Heart left ventricle (tissue), 16 donors: ENCODE measurements at regions not wholly inside any gene's neighbourhood (a gene's known extent, or its start where the extent isn't known, plus 50 kb on each side); places are given as distances from the start of the nearest gene placed in this dataset.

Experiments
- ATAC-seq, 4 donors: fragments of 200-7000 bp; cut with Tn5 transposase; one replicate each; pipeline ENCODE4 v1.9.1; 2020 to 2022; ENCODE audit warnings: moderate library complexity in 4 of 4, mild to moderate bottlenecking in 3 of 4, moderate number of reproducible peaks in 1 of 4
- DNase-seq, 5 donors: peaks; one replicate each; pipeline ENCODE4 v3.0.0-alpha.2; 2020
- H3K27ac ChIP-seq, 12 donors: fragments of 200-600 bp; sonication (generic) in 4 of 12; one replicate each; pipeline versions ENCODE4 v1.5.0 to v1.8.0; 2016 to 2022; ENCODE audit warnings: mild to moderate bottlenecking in 2 of 12
- H3K27me3 ChIP-seq, 9 donors: fragments of 200-600 bp; sonication (generic) in 2 of 9; one replicate each; pipeline versions ENCODE4 v1.5.1 to v1.8.0; 2016 to 2022; ENCODE audit warnings: mild to moderate bottlenecking in 3 of 9
- H3K36me3 ChIP-seq, 9 donors: fragments of 200-600 bp; sonication (generic) in 2 of 9; one replicate each; pipeline versions ENCODE4 v1.5.0 to v1.8.0; 2018 to 2022; ENCODE audit warnings: mild to moderate bottlenecking in 2 of 9
- H3K4me1 ChIP-seq, 12 donors: fragments of 200-600 bp; sonication (generic) in 4 of 12; one replicate each; pipeline versions ENCODE4 v1.5.0 to v1.8.0; 2016 to 2022; ENCODE audit warnings: mild to moderate bottlenecking in 3 of 12
- H3K4me3 ChIP-seq, 12 donors: fragments of 200-600 bp; sonication (generic) in 4 of 12; one replicate each; pipeline versions ENCODE4 v1.5.0 to v1.8.0; 2017 to 2022; ENCODE audit warnings: mild to moderate bottlenecking in 9 of 12, moderate library complexity in 4 of 12
- H3K9me3 ChIP-seq, 12 donors: fragments of 200-600 bp; sonication (generic) in 4 of 12; one replicate each; pipeline versions ENCODE4 v1.5.0 to v1.8.0; 2016 to 2022; ENCODE audit warnings: mild to moderate bottlenecking in 1 of 12
- POLR2A ChIP-seq, 2 donors: fragments of 450-650 bp; IDR thresholded peaks; one replicate each; pipeline ENCODE4 v1.6.1; 2017; ENCODE audit warnings: antibody characterized with exemption in 2 of 2, mild to moderate bottlenecking in 2 of 2, moderate library complexity in 2 of 2
- WGBS, 4 donors: extraction: QIAGEN DNeasy Blood & Tissue Kit in 2 of 4; methylation state at CpG; one replicate each; pipeline versions ENCODE4 v1.1.5 to v1.1.7; 2013 to 2018; 5-methylcytosine and 5-hydroxymethylcytosine counted together
- intact Hi-C, 10 donors: fragments of 100-400 bp; cut with DNase I; formaldehyde crosslinking; loops; one replicate each; pipeline versions ENCODE4 v1.11.1 to v1.14.2; 2022
- TF ChIP-seq, protein P1 (sequence below), 12 donors: fragments of 200-600 bp; sonication (generic) in 4 of 12; IDR thresholded peaks; one replicate each; pipeline versions ENCODE4 v1.5.0 to v1.8.0; 2018 to 2022; ENCODE audit warnings: antibody characterized with exemption in 12 of 12, mild to moderate bottlenecking in 5 of 12
- donor health status: ischemic (EF 13 %, LVEDD 7.1; RV severe dilation, severe dysfunction).
- donor health status: healthy with polysubstance abuse.
- donor health status: DM: no; HTN: yes; CAD: no.
- donor health status: DM: no; HTN: no; CAD: no.
- donor health status: ischemic (EF 25% LVEDD 6.9; RV normal size, moderate dysfunction).
- donor health status: ischemic (EF 25% LVEDD 5.7; RV mildly dilated, moderate dysfunction).
- donor health status: healthy.
- donor health status: DM: yes; HTN: yes; CAD: no.
- donor health status: ischemic (EF 35%, LVEDD 5.7; RV mildly dilated, moderate dysfunction).
- donor health status: nonischemic (EF 11% LVEDD 7.7; RV severe dilation, severe dysfunction).
- donor health status: DM: yes; HTN: yes; CAD: no.
- donor health status: PGD.
- donor health status: ischemic (EF 29% LVEDD 5.4; RV normal size, mild dysfunction).
- donor health status: nonischemic (EF 23%, LVEDD 6.1; RV moderate dilation, normal function).

DNA sequence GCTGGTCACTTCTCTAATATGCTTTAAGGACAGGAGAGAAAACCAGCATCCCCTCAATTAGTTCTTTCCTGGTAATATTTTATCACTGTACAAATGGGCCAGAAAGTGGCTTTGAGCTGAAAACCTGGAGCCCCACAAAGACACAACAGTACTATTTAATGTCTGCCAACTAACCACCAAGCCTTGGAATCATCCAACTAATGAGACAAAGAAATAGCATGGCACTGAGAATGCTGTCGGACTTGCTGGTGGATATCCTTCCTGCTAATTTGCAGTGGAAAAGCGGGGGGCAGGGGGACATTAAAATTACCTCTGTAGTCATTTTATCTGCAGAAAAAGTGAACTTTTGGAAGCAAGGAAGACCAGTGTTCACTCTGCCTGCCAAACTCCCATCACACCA, 288.5 kb downstream of the KBTBD8 start:
- no peaks in the 10 kb centered on the region for H3K4me1 ChIP-seq

DNA sequence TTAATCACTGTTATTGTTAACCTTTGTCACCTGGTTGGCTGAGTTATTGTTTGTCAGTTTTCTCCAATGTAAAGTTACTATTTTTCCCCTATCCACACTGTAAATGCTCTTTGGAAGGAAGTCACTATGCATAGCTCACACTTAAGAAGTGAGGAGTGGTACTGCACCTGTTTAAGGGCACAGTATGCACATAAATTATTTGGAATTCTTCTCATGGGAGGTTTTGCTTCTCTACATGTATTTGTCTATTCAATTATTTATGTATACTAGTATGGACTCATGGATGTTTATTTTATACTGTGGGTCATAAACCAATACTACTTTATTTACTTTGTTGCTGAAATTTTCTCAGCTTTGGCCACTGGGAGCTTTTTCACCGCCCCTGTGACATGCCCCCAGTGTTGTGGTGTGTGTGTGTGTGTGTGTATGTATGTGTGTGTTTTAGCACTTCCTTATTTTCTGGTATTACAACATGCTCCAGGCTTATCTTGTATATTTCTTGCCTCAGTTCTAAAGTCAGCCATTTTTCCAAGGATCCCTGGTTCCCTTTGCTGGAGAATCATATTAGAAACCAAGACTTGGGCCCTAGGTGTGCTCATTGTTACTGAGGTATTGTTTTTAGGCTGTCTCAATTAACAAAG, 290.5 kb downstream of the KBTBD8 start:
- no peak overlapping the region for H3K4me3 ChIP-seq
- H3K27me3 ChIP-seq, result no peaks in the 10 kb centered on the region
- no peaks in the 10 kb centered on the region for H3K36me3 ChIP-seq
- TF ChIP-seq POLR2A (IDR thresholded peaks at IDR 0.05), result no peak
- TF ChIP-seq, protein P1, sequence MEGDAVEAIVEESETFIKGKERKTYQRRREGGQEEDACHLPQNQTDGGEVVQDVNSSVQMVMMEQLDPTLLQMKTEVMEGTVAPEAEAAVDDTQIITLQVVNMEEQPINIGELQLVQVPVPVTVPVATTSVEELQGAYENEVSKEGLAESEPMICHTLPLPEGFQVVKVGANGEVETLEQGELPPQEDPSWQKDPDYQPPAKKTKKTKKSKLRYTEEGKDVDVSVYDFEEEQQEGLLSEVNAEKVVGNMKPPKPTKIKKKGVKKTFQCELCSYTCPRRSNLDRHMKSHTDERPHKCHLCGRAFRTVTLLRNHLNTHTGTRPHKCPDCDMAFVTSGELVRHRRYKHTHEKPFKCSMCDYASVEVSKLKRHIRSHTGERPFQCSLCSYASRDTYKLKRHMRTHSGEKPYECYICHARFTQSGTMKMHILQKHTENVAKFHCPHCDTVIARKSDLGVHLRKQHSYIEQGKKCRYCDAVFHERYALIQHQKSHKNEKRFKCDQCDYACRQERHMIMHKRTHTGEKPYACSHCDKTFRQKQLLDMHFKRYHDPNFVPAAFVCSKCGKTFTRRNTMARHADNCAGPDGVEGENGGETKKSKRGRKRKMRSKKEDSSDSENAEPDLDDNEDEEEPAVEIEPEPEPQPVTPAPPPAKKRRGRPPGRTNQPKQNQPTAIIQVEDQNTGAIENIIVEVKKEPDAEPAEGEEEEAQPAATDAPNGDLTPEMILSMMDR (IDR thresholded peaks at IDR 0.05), result no peak
- intact Hi-C loops, result no loop called here
- no peak for DNase-seq
- WGBS, 4 donors, result 53 to 74% (median 72%) methylated on average over 1 of the region's 1 CpG
- no peak for ATAC-seq
- H3K27ac ChIP-seq, result no peak overlapping the region
- H3K9me3 ChIP-seq, result no peaks in the 10 kb centered on the region
- no peaks in the 10 kb centered on the region for H3K4me1 ChIP-seq

More for the DNA sequence above, 288.5 kb downstream of the KBTBD8 start:
- Histone ChIP-seq H3K36me3 (no peaks in the 10 kb centered on the region), H3K9me3 (no peaks in the 10 kb centered on the region), H3K4me3 (no peak overlapping the region), H3K27me3 (no peaks in the 10 kb centered on the region), H3K27ac (no peak overlapping the region)
- DNase-seq, result no peak
- 77 to 88% (median 79%) methylated on average over 2 of the region's 2 CpGs for WGBS, 4 donors
- intact Hi-C loops, result no loop called here
- ATAC-seq, result no peak
- no peak for TF ChIP-seq POLR2A (IDR thresholded peaks at IDR 0.05)
- TF ChIP-seq, protein P1 (IDR thresholded peaks at IDR 0.05), result no peak

DNA sequence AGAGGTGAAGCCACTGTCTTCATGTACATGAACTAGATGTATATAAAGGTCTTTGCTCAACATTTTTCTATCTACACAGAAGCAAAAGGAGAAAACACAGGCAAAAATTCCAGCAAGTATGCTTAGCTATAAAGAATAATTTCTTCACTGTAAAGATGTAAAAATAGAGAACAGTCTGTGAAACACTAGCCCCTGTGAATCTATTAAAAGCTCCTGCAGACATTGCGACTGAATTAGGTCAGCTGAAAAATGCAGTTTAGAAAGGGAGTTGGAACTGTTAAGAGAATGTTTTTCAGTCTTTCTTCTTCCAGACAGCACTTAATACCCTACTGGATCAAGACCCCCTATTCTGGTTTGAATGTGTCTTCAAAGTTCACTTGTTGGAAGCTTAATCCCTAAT, 291.5 kb downstream of the KBTBD8 start:
- H3K27ac ChIP-seq, result no peak overlapping the region
- no peak for DNase-seq
- no peaks in the 10 kb centered on the region for H3K9me3 ChIP-seq
- intact Hi-C loops, result no loop called here
- H3K27me3 ChIP-seq, result no peaks in the 10 kb centered on the region
- H3K4me1 ChIP-seq, result no peaks in the 10 kb centered on the region
- TF ChIP-seq, protein P1 (IDR thresholded peaks at IDR 0.05), result no peak
- TF ChIP-seq POLR2A (IDR thresholded peaks at IDR 0.05), result no peak
- H3K36me3 ChIP-seq, result no peaks in the 10 kb centered on the region
- 64 to 90% (median 76%) methylated on average over 1 of the region's 1 CpG for WGBS, 4 donors
- ATAC-seq, result no peak
- no peak overlapping the region for H3K4me3 ChIP-seq

DNA sequence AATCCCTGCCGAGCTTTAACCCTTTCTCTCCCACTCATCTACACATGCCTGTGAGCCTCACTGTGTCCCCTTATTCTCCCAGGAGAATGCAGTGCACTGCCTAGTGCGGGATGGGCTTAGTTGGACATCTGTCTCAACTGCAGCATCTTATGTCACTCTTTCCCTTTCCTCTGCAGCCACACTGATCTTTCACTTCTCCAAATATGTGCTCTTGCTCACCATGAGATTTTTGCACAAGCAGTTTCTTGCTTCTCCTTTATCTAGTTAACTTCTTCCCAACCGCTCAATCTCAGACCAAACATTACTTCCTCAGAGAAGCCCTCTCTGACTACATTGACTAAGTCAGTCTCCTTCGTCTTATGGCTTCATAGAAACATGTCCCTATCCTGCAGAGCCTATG, 292.3 kb downstream of the KBTBD8 start:
- no peaks in the 10 kb centered on the region for H3K27me3 ChIP-seq
- no peak overlapping the region for H3K27ac ChIP-seq
- intact Hi-C loops, result no loop called here
- ATAC-seq (peak in 3 of 4 donors; percentile 18 to 75 (median 52)), DNase-seq (no peak)
- no peak overlapping the region for H3K4me3 ChIP-seq
- 80 to 83% (median 81%) methylated on average over 4 of the region's 4 CpGs for WGBS, 4 donors
- TF ChIP-seq, protein P1 (IDR thresholded peaks at IDR 0.05), result no peak
- TF ChIP-seq POLR2A (IDR thresholded peaks at IDR 0.05), result no peak
- no peaks in the 10 kb centered on the region for H3K4me1 ChIP-seq
- no peaks in the 10 kb centered on the region for H3K9me3 ChIP-seq
- H3K36me3 ChIP-seq, result no peaks in the 10 kb centered on the region
